ENCODE measurements at regions not wholly inside any gene's neighbourhood (a gene's known extent, or its start where the extent isn't known, plus 50 kb on each side); places are given as distances from the start of the nearest gene placed in this dataset.

DNA sequence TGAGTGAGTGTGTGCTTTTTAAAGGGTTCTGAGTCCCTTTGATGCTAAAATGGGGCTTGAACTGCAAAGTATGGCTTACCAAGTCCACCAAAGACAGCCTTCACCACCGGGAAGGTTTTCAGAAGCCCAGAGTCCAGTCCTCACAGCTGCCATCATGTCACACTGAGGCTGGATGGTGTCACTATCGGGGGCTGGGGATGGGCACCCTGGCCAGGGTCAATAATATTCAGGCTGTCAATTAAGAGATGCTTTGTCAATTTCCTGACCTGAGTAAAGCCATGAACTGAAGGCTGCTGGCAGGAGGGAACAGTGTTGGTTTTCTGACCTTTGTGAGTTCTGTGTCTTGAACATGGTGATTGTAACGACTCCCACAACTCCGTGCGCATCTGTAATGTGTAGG, 373.0 kb upstream of the B3GAT1 start:
- Histone ChIP-seq H3K27me3 (ENCODE audit: insufficient read depth, low read length, poor library complexity, severe bottlenecking) (no peaks in the 10 kb centered on the region), H2AFZ (ENCODE audit: low read length) (no peak overlapping the region), H4K20me1 (ENCODE audit: insufficient read depth, low read length, poor library complexity, severe bottlenecking) (no peaks in the 10 kb centered on the region), H3K9me2 (replicated peaks; ENCODE audit: low read depth, low read length) (no peaks in the 10 kb centered on the region), H3K4me2 (ENCODE audit: low read depth, low read length, poor library complexity, severe bottlenecking) (no peak overlapping the region), H3K4me1 (ENCODE audit: insufficient read depth, low read length, poor library complexity, severe bottlenecking) (no peaks in the 10 kb centered on the region), H3K9ac (ENCODE audit: low read depth, low read length, poor library complexity, severe bottlenecking) (no peak overlapping the region), H3K9me3 (ENCODE audit: insufficient read depth, low read depth, low read length) (peaks cover 14% of the 10 kb centered on the region), H3K79me2 (ENCODE audit: insufficient read depth, low read length) (no peaks in the 10 kb centered on the region), H3K36me3 (ENCODE audit: insufficient read depth, low read length) (no peaks in the 10 kb centered on the region), H3F3A (ENCODE audit: low read depth) (no peaks in the 10 kb centered on the region), H3K4me3 (ENCODE audit: low read length, poor library complexity, severe bottlenecking) (no peak overlapping the region)
- TF ChIP-seq, protein P1, sequence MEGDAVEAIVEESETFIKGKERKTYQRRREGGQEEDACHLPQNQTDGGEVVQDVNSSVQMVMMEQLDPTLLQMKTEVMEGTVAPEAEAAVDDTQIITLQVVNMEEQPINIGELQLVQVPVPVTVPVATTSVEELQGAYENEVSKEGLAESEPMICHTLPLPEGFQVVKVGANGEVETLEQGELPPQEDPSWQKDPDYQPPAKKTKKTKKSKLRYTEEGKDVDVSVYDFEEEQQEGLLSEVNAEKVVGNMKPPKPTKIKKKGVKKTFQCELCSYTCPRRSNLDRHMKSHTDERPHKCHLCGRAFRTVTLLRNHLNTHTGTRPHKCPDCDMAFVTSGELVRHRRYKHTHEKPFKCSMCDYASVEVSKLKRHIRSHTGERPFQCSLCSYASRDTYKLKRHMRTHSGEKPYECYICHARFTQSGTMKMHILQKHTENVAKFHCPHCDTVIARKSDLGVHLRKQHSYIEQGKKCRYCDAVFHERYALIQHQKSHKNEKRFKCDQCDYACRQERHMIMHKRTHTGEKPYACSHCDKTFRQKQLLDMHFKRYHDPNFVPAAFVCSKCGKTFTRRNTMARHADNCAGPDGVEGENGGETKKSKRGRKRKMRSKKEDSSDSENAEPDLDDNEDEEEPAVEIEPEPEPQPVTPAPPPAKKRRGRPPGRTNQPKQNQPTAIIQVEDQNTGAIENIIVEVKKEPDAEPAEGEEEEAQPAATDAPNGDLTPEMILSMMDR (conservative IDR thresholded peaks at IDR 0.05; ENCODE audit: low read length) = no peak
- TF ChIP-seq EZH2phosphoT487 (IDR thresholded peaks at IDR 0.05; ENCODE audit: borderline replicate concordance) = no peak

DNA sequence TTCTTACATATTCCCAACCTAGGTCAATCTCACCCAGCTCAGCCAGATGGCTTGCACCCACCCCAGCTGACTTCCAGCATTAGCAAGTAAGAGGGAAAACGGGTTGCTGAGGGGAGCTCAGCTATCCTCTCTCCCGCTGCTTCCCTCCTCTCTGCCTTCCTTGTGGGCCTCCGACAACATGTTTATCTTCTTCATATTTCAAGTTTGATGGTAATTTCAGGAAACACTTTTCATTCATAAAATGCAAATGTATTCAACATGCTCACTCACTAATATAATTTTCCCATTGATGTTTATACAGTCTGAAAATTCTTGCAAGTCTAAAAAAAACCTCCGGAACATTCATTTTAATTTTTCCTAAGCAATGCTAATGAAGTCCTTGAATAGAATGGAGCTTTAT, 372.5 kb upstream of the B3GAT1 start:
- H3K9me2 ChIP-seq (replicated peaks; ENCODE audit: low read depth, low read length) = no peaks in the 10 kb centered on the region
- H3K4me1 ChIP-seq (ENCODE audit: insufficient read depth, low read length, poor library complexity, severe bottlenecking) = no peaks in the 10 kb centered on the region
- H3K27me3 ChIP-seq (ENCODE audit: insufficient read depth, low read length, poor library complexity, severe bottlenecking) = no peaks in the 10 kb centered on the region
- no peak overlapping the region for H3K9ac ChIP-seq (ENCODE audit: low read depth, low read length, poor library complexity, severe bottlenecking)
- no peak overlapping the region for H3K4me3 ChIP-seq (ENCODE audit: low read length, poor library complexity, severe bottlenecking)
- no peaks in the 10 kb centered on the region for H3K79me2 ChIP-seq (ENCODE audit: insufficient read depth, low read length)
- TF ChIP-seq, protein P1 (conservative IDR thresholded peaks at IDR 0.05; ENCODE audit: low read length) = no peak
- TF ChIP-seq EZH2phosphoT487 (IDR thresholded peaks at IDR 0.05; ENCODE audit: borderline replicate concordance) = no peak
- no peaks in the 10 kb centered on the region for H4K20me1 ChIP-seq (ENCODE audit: insufficient read depth, low read length, poor library complexity, severe bottlenecking)
- H3K36me3 ChIP-seq (ENCODE audit: insufficient read depth, low read length) = no peaks in the 10 kb centered on the region
- H2AFZ ChIP-seq (ENCODE audit: low read length) = no peak overlapping the region
- no peaks in the 10 kb centered on the region for H3F3A ChIP-seq (ENCODE audit: low read depth)
- peaks cover 14% of the 10 kb centered on the region for H3K9me3 ChIP-seq (ENCODE audit: insufficient read depth, low read depth, low read length)
- no peak overlapping the region for H3K4me2 ChIP-seq (ENCODE audit: low read depth, low read length, poor library complexity, severe bottlenecking)

DNA sequence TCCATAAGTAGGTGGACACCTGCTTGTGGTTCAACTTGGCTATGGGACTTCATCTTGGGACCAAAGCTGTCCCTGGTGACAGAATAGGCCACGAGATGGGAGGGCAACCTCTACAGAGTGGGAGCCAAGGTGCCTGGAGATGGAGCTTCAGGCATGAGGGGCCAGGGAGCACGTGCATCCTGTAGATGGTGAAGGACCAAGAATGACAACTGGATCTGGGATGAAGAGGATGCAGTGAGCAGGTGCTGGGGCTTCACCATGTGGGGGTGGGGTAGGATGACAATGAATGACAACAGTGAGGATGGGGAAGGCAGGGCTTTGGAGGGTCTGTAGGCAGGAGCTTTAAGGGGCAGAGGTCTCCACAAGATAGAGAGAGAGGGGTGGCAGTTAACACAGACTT, 372.0 kb upstream of the B3GAT1 start:
- peaks cover 14% of the 10 kb centered on the region for H3K9me3 ChIP-seq (ENCODE audit: insufficient read depth, low read depth, low read length)
- H3K4me1 ChIP-seq (ENCODE audit: insufficient read depth, low read length, poor library complexity, severe bottlenecking) = no peaks in the 10 kb centered on the region
- no peak overlapping the region for H3K4me2 ChIP-seq (ENCODE audit: low read depth, low read length, poor library complexity, severe bottlenecking)
- H3K9ac ChIP-seq (ENCODE audit: low read depth, low read length, poor library complexity, severe bottlenecking) = no peak overlapping the region
- H3K27me3 ChIP-seq (ENCODE audit: insufficient read depth, low read length, poor library complexity, severe bottlenecking) = no peaks in the 10 kb centered on the region
- no peaks in the 10 kb centered on the region for H3F3A ChIP-seq (ENCODE audit: low read depth)
- H4K20me1 ChIP-seq (ENCODE audit: insufficient read depth, low read length, poor library complexity, severe bottlenecking) = no peaks in the 10 kb centered on the region
- TF ChIP-seq, protein P1 (conservative IDR thresholded peaks at IDR 0.05; ENCODE audit: low read length) = no peak
- no peak for TF ChIP-seq EZH2phosphoT487 (IDR thresholded peaks at IDR 0.05; ENCODE audit: borderline replicate concordance)
- H3K9me2 ChIP-seq (replicated peaks; ENCODE audit: low read depth, low read length) = no peaks in the 10 kb centered on the region
- no peak overlapping the region for H3K4me3 ChIP-seq (ENCODE audit: low read length, poor library complexity, severe bottlenecking)
- no peaks in the 10 kb centered on the region for H3K79me2 ChIP-seq (ENCODE audit: insufficient read depth, low read length)
- H3K36me3 ChIP-seq (ENCODE audit: insufficient read depth, low read length) = no peaks in the 10 kb centered on the region
- H2AFZ ChIP-seq (ENCODE audit: low read length) = no peak overlapping the region

All from Loucy (cell line).